ENCODE measurements at regions not wholly inside any gene's neighbourhood (a gene's known extent, or its start where the extent isn't known, plus 50 kb on each side); places are given as distances from the start of the nearest gene placed in this dataset.

- Histone ChIP-seq H3K4me3 (no peak overlapping the region), H4K20me1 (ENCODE audit: insufficient read depth) (no peaks in the 10 kb centered on the region), H3K27me3 (ENCODE audit: insufficient read depth, low read depth) (no peaks in the 10 kb centered on the region), H2AFZ (no peak overlapping the region), H3K4me1 (replicated peaks; ENCODE audit: insufficient read depth) (no peaks in the 10 kb centered on the region), H3F3A (ENCODE audit: insufficient read depth, low read depth) (no peaks in the 10 kb centered on the region), H3K27ac (no peak overlapping the region), H3K79me2 (ENCODE audit: low read depth) (no peaks in the 10 kb centered on the region), H3K36me3 (ENCODE audit: low read depth) (no peaks in the 10 kb centered on the region), H3K4me2 (no peak overlapping the region), H3K9me3 (ENCODE audit: insufficient read depth, low read depth) (peaks cover 16% of the 10 kb centered on the region), H3K9me2 (ENCODE audit: insufficient read depth) (no peaks in the 10 kb centered on the region)
- CTCF ChIA-PET = no interaction called here
- intact Hi-C loops (cut with micrococcal nuclease; ENCODE audit: unreplicated experiment) = no loop called here
- BruUV-seq (replicated peaks) = no TSS peak
- TF ChIP-seq EZH2 (IDR thresholded peaks at IDR 0.05; ENCODE audit: low read depth) = no peak
- TF ChIP-seq, protein P1, sequence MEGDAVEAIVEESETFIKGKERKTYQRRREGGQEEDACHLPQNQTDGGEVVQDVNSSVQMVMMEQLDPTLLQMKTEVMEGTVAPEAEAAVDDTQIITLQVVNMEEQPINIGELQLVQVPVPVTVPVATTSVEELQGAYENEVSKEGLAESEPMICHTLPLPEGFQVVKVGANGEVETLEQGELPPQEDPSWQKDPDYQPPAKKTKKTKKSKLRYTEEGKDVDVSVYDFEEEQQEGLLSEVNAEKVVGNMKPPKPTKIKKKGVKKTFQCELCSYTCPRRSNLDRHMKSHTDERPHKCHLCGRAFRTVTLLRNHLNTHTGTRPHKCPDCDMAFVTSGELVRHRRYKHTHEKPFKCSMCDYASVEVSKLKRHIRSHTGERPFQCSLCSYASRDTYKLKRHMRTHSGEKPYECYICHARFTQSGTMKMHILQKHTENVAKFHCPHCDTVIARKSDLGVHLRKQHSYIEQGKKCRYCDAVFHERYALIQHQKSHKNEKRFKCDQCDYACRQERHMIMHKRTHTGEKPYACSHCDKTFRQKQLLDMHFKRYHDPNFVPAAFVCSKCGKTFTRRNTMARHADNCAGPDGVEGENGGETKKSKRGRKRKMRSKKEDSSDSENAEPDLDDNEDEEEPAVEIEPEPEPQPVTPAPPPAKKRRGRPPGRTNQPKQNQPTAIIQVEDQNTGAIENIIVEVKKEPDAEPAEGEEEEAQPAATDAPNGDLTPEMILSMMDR (conservative IDR thresholded peaks at IDR 0.05) = no peak
- POLR2A ChIA-PET (ENCODE audit: unreplicated experiment) = no interaction called here
- no peak for DNase-seq
These were observed 344.1 kb upstream of the CHAC2 start for GRCh38 chr2:53423465-53423864.

DNA sequence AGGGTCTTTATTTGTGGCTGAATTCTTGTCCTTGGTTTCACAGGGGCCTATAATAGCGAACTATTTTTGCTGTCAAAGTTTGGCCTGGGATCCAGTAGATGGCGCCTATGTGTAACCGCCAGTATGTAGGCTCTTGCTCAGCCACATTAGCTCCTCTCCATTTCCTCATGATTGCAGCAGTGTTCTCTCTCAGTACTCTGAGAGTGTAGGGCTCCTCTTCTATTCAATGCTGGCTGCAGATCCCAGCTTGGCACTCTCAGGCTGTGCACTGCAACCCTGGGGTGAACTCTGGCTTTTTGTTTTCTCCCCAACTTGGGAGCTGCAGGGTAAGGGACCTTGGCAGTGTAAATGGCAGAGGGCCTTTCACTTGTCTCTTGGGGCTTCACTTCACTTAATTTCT, 344.6 kb upstream of the CHAC2 start:
- Histone ChIP-seq H4K20me1 (ENCODE audit: insufficient read depth) (no peaks in the 10 kb centered on the region), H3K79me2 (ENCODE audit: low read depth) (no peaks in the 10 kb centered on the region), H3K36me3 (ENCODE audit: low read depth) (no peaks in the 10 kb centered on the region), H3K4me3 (no peak overlapping the region), H3F3A (ENCODE audit: insufficient read depth, low read depth) (no peaks in the 10 kb centered on the region), H2AFZ (no peak overlapping the region), H3K27ac (no peak overlapping the region), H3K4me1 (replicated peaks; ENCODE audit: insufficient read depth) (no peaks in the 10 kb centered on the region), H3K4me2 (no peak overlapping the region), H3K9me3 (ENCODE audit: insufficient read depth, low read depth) (peaks cover 20% of the 10 kb centered on the region), H3K9me2 (ENCODE audit: insufficient read depth) (no peaks in the 10 kb centered on the region), H3K27me3 (ENCODE audit: insufficient read depth, low read depth) (no peaks in the 10 kb centered on the region)
- POLR2A ChIA-PET (ENCODE audit: unreplicated experiment) = no interaction called here
- DNase-seq = no peak
- intact Hi-C loops (cut with micrococcal nuclease; ENCODE audit: unreplicated experiment) = no loop called here
- CTCF ChIA-PET = no interaction called here
- no peak for TF ChIP-seq EZH2 (IDR thresholded peaks at IDR 0.05; ENCODE audit: low read depth)
- TF ChIP-seq, protein P1 (conservative IDR thresholded peaks at IDR 0.05) = no peak
- BruUV-seq (replicated peaks) = no TSS peak

- no TSS peak for BruUV-seq (replicated peaks)
- TF ChIP-seq EZH2 (IDR thresholded peaks at IDR 0.05; ENCODE audit: low read depth) = no peak
- TF ChIP-seq, protein P1 (conservative IDR thresholded peaks at IDR 0.05) = no peak
- no peaks in the 10 kb centered on the region for H3K36me3 ChIP-seq (ENCODE audit: low read depth)
- no peak overlapping the region for H2AFZ ChIP-seq
- H3K9me3 ChIP-seq (ENCODE audit: insufficient read depth, low read depth) = peaks cover 24% of the 10 kb centered on the region
- H3K27me3 ChIP-seq (ENCODE audit: insufficient read depth, low read depth) = no peaks in the 10 kb centered on the region
- ChIA-PET POLR2A (ENCODE audit: unreplicated experiment) (no interaction called here), CTCF (no interaction called here)
- no peak overlapping the region for H3K4me3 ChIP-seq
- no peaks in the 10 kb centered on the region for H3K4me1 ChIP-seq (replicated peaks; ENCODE audit: insufficient read depth)
- no peak overlapping the region for H3K27ac ChIP-seq
- H4K20me1 ChIP-seq (ENCODE audit: insufficient read depth) = no peaks in the 10 kb centered on the region
- no peak for DNase-seq
- H3F3A ChIP-seq (ENCODE audit: insufficient read depth, low read depth) = no peaks in the 10 kb centered on the region
- intact Hi-C loops (cut with micrococcal nuclease; ENCODE audit: unreplicated experiment) = no loop called here
- no peaks in the 10 kb centered on the region for H3K9me2 ChIP-seq (ENCODE audit: insufficient read depth)
- H3K4me2 ChIP-seq = no peak overlapping the region
- no peaks in the 10 kb centered on the region for H3K79me2 ChIP-seq (ENCODE audit: low read depth)
These were observed 350.2 kb upstream of the CHAC2 start for GRCh38 chr2:53417385-53417784.

All from PC-9 (cell line).